ENCODE measurements at regions not wholly inside any gene's neighbourhood (a gene's known extent, or its start where the extent isn't known, plus 50 kb on each side); places are given as distances from the start of the nearest gene placed in this dataset.

- TF ChIP-seq PRDM15 (CRISPR knock-in tag; IDR thresholded peaks at IDR 0.05) (no peak), SMAD4 (CRISPR knock-in tag; IDR thresholded peaks at IDR 0.05) (no peak), NFYB (CRISPR knock-in tag; conservative IDR thresholded peaks at IDR 0.05; ENCODE audit: low read depth) (no peak), SP1 (CRISPR knock-in tag; conservative IDR thresholded peaks at IDR 0.05) (no peak), ZNF425 (CRISPR knock-in tag; conservative IDR thresholded peaks at IDR 0.05) (no peak), ATF3 (CRISPR knock-in tag; conservative IDR thresholded peaks at IDR 0.05) (no peak)
Observed at GRCh38 chr13:79222427-79223205, 183.4 kb downstream of the RBM26 start (continued).

GRCh38 chr13:79212064-79212619 is 193.9 kb downstream of the RBM26 start:
- no peak for DNase-seq (ENCODE audit: low spot score)
- Mint-ChIP-seq H3K9me3 (peaks cover 5% of the 10 kb centered on the region), H3K36me3 (no peaks in the 10 kb centered on the region), H3K27ac (no peak overlapping the region), H3K27me3 (ENCODE audit: low read depth) (no peaks in the 10 kb centered on the region), H3K4me3 (no peak overlapping the region), H3K4me1 (peaks cover 17% of the 10 kb centered on the region)
- no peak; the same call in 1 of the 2 replicates for ATAC-seq
- TF ChIP-seq ATF1 (CRISPR knock-in tag; IDR thresholded peaks at IDR 0.05) (no peak), RORB (CRISPR knock-in tag; IDR thresholded peaks at IDR 0.05) (no peak), ZNF423 (CRISPR knock-in tag; IDR thresholded peaks at IDR 0.05) (no peak), ZBTB21 (CRISPR knock-in tag; IDR thresholded peaks at IDR 0.05; ENCODE audit: borderline replicate concordance) (no peak), ZBTB43 (CRISPR knock-in tag; IDR thresholded peaks at IDR 0.05) (no peak), CDX4 (CRISPR knock-in tag; IDR thresholded peaks at IDR 0.05; ENCODE audit: borderline replicate concordance) (no peak), CREB1 (CRISPR knock-in tag; IDR thresholded peaks at IDR 0.05) (no peak), CREM (CRISPR knock-in tag; IDR thresholded peaks at IDR 0.05) (no peak), FOXJ3 (CRISPR knock-in tag; IDR thresholded peaks at IDR 0.05; ENCODE audit: borderline replicate concordance) (no peak)
- ChIA-PET POLR2A (no interaction called here), CTCF (no interaction called here)

GRCh38 chr13:79211377-79211776 is 194.7 kb downstream of the RBM26 start:
- DNase-seq (ENCODE audit: low spot score) (no peak), ATAC-seq (no peak)
- Mint-ChIP-seq H3K4me1 (peaks cover 17% of the 10 kb centered on the region), H3K4me3 (no peak overlapping the region), H3K36me3 (no peaks in the 10 kb centered on the region), H3K27me3 (ENCODE audit: low read depth) (no peaks in the 10 kb centered on the region), H3K27ac (no peak overlapping the region), H3K9me3 (peaks cover 5% of the 10 kb centered on the region)
- CTCF ChIA-PET, result no interaction called here
- POLR2A ChIA-PET, result no interaction called here
- no peak for TF ChIP-seq TEAD1 (CRISPR knock-in tag; IDR thresholded peaks at IDR 0.05)
- no peak for TF ChIP-seq FOXP1 (CRISPR knock-in tag; IDR thresholded peaks at IDR 0.05; ENCODE audit: borderline replicate concordance)
- no peak for TF ChIP-seq ELF4 (CRISPR knock-in tag; IDR thresholded peaks at IDR 0.05; ENCODE audit: low read depth)
- TF ChIP-seq FOXP4 (CRISPR knock-in tag; IDR thresholded peaks at IDR 0.05), result no peak
- TF ChIP-seq SP1 (CRISPR knock-in tag; conservative IDR thresholded peaks at IDR 0.05), result no peak
- no peak for TF ChIP-seq NFE2L1 (CRISPR knock-in tag; IDR thresholded peaks at IDR 0.05)
- no peak for TF ChIP-seq TCF7 (CRISPR knock-in tag; IDR thresholded peaks at IDR 0.05; ENCODE audit: low read depth)
- TF ChIP-seq ATF3 (CRISPR knock-in tag; conservative IDR thresholded peaks at IDR 0.05), result no peak
